Heart left ventricle (tissue), 13 donors: ENCODE measurements at regions not wholly inside any gene's neighbourhood (a gene's known extent, or its start where the extent isn't known, plus 50 kb on each side); places are given as distances from the start of the nearest gene placed in this dataset.

ENCODE experiments used
- CTCF ChIP-seq, 12 donors: fragments of 200-600 bp; sonication (generic) in 4 of 12; IDR thresholded peaks; one replicate each; pipeline versions ENCODE4 v1.5.0 to v1.8.0; 2018 to 2022; ENCODE audit warnings: antibody characterized with exemption in 12 of 12, mild to moderate bottlenecking in 5 of 12
- POLR2A ChIP-seq, 2 donors: fragments of 450-650 bp; IDR thresholded peaks; one replicate each; pipeline ENCODE4 v1.6.1; 2017; ENCODE audit warnings: antibody characterized with exemption in 2 of 2, mild to moderate bottlenecking in 2 of 2, moderate library complexity in 2 of 2
- donor health status: ischemic (EF 13 %, LVEDD 7.1; RV severe dilation, severe dysfunction).
- donor health status: DM: no; HTN: yes; CAD: no.
- donor health status: DM: no; HTN: no; CAD: no.
- donor health status: ischemic (EF 25% LVEDD 6.9; RV normal size, moderate dysfunction).
- donor health status: ischemic (EF 25% LVEDD 5.7; RV mildly dilated, moderate dysfunction).
- donor health status: ischemic (EF 35%, LVEDD 5.7; RV mildly dilated, moderate dysfunction).
- donor health status: nonischemic (EF 11% LVEDD 7.7; RV severe dilation, severe dysfunction).
- donor health status: DM: yes; HTN: yes; CAD: no.
- donor health status: PGD.
- donor health status: ischemic (EF 29% LVEDD 5.4; RV normal size, mild dysfunction).
- donor health status: nonischemic (EF 23%, LVEDD 6.1; RV moderate dilation, normal function).

- TF ChIP-seq CTCF (IDR thresholded peaks at IDR 0.05) (no peak), POLR2A (IDR thresholded peaks at IDR 0.05) (no peak)
These were observed 605.5 kb downstream of the TOX3 start for GRCh38 chr16:51941412-51941811.
